ENCODE measurements at regions not wholly inside any gene's neighbourhood (a gene's known extent, or its start where the extent isn't known, plus 50 kb on each side); places are given as distances from the start of the nearest gene placed in this dataset.

DNA sequence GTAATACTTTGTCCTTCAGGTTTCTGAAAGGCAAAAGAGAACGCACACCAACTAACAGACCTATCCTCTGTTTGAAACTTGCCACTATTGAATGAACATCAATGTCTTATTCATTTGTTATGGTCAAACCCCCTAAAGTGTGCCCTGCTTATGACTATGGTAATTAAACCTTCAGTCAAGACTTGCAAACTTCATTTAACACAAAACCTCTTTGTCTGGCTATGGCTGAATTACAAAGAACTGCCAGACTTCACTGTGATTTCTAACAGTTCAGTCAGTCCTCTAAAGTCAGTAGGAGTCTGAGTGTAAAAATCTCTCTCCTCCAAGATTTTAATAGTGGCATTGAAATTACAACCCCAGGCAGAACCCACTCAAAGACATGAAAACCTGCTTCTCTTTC lies 702.5 kb upstream of the LRRN3 start:
- TF ChIP-seq, protein P1, sequence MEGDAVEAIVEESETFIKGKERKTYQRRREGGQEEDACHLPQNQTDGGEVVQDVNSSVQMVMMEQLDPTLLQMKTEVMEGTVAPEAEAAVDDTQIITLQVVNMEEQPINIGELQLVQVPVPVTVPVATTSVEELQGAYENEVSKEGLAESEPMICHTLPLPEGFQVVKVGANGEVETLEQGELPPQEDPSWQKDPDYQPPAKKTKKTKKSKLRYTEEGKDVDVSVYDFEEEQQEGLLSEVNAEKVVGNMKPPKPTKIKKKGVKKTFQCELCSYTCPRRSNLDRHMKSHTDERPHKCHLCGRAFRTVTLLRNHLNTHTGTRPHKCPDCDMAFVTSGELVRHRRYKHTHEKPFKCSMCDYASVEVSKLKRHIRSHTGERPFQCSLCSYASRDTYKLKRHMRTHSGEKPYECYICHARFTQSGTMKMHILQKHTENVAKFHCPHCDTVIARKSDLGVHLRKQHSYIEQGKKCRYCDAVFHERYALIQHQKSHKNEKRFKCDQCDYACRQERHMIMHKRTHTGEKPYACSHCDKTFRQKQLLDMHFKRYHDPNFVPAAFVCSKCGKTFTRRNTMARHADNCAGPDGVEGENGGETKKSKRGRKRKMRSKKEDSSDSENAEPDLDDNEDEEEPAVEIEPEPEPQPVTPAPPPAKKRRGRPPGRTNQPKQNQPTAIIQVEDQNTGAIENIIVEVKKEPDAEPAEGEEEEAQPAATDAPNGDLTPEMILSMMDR (IDR thresholded peaks at IDR 0.05): no peak
- Histone ChIP-seq H3K27ac (ENCODE audit: low read depth in 1 of 2, low read length in 2 of 2) (no peak overlapping the region), H2AFZ (ENCODE audit: insufficient read depth, low read depth, low read length, poor library complexity, severe bottlenecking) (no peak overlapping the region), H3K79me2 (ENCODE audit: insufficient read depth, low read length) (no peaks in the 10 kb centered on the region), H3K4me1 (ENCODE audit: control insufficient read depth in 1 of 2, insufficient read depth in 2 of 2, low read length in 2 of 2) (no peaks in the 10 kb centered on the region), H3K9me3 (replicated peaks in 1 of 2; ENCODE audit: control insufficient read depth in 1 of 2, insufficient read depth in 1 of 2, low read length in 2 of 2) (peaks cover 2 to 10% of the 10 kb centered on the region in 2 donors), H3K4me2 (replicated peaks; ENCODE audit: extremely low read depth, low read length, poor library complexity, severe bottlenecking) (no peak overlapping the region), H3K36me3 (replicated peaks in 1 of 2; ENCODE audit: control insufficient read depth in 1 of 2, insufficient read depth in 2 of 2, low read length in 2 of 2) (no peaks in the 10 kb centered on the region), H3K27me3 (ENCODE audit: control insufficient read depth in 2 of 2, insufficient read depth in 2 of 2, low read length in 2 of 2) (no peaks in the 10 kb centered on the region), H4K20me1 (ENCODE audit: insufficient read depth, low read length) (no peaks in the 10 kb centered on the region), H3K9ac (ENCODE audit: insufficient read depth, low read length, poor library complexity, severe bottlenecking) (no peak overlapping the region), H3K4me3 (replicated peaks in 1 of 3; ENCODE audit: low read depth in 2 of 3, low read length in 3 of 3) (no peak overlapping the region)
- Mint-ChIP-seq H3K27me3 (ENCODE audit: low read depth in 3 of 3) (peaks cover 0 to 2% (median 1%) of the 10 kb centered on the region in 3 donors), H3K27ac (no peak overlapping the region), H3K4me1 (no peaks in the 10 kb centered on the region), H3K9me3 (peaks cover 2 to 9% (median 3%) of the 10 kb centered on the region in 7 donors), H3K36me3 (no peaks in the 10 kb centered on the region), H3K4me3 (no peak overlapping the region)
- intact Hi-C loops (cut with micrococcal nuclease): no loop called here
- no peak for DNase-seq
- 86% methylated on average over 1 of the region's 1 CpG for WGBS (ENCODE audit: insufficient coverage)

DNA sequence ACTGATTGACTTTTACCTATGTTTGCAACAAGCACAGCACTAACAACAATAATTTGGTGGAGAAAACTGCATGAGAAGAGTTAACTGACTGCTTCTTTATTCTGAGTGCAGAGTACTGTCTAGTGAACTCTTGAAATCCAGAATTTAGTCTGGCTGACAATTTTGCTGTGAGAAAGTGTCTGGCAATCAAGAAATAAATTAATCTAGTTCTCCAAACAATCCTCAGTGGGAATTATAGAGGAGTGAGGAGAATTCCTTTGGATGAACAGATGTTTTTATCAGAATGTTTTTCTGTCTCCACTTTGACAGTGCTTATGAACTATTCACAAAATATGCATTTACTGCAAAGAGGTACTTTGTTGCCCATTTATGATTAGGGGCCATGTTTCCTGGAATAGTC lies 694.9 kb upstream of the LRRN3 start:
- no peaks in the 10 kb centered on the region for H3K27me3 ChIP-seq (ENCODE audit: control insufficient read depth in 2 of 2, insufficient read depth in 2 of 2, low read length in 2 of 2)
- H3K9me3 Mint-ChIP-seq: peaks cover 0 to 6% (median 2%) of the 10 kb centered on the region in 7 donors
- no peak overlapping the region for H3K4me3 Mint-ChIP-seq
- no peaks in the 10 kb centered on the region for H3K4me1 Mint-ChIP-seq
- H3K9ac ChIP-seq (ENCODE audit: insufficient read depth, low read length, poor library complexity, severe bottlenecking): no peak overlapping the region
- no peaks in the 10 kb centered on the region for H3K36me3 Mint-ChIP-seq
- no peak overlapping the region for H2AFZ ChIP-seq (ENCODE audit: insufficient read depth, low read depth, low read length, poor library complexity, severe bottlenecking)
- TF ChIP-seq, protein P1 (IDR thresholded peaks at IDR 0.05): no peak
- intact Hi-C loops (cut with micrococcal nuclease): no loop called here
- H3K79me2 ChIP-seq (ENCODE audit: insufficient read depth, low read length): no peaks in the 10 kb centered on the region
- H3K4me1 ChIP-seq (ENCODE audit: control insufficient read depth in 1 of 2, insufficient read depth in 2 of 2, low read length in 2 of 2): no peaks in the 10 kb centered on the region
- no peaks in the 10 kb centered on the region for H3K36me3 ChIP-seq (replicated peaks in 1 of 2; ENCODE audit: control insufficient read depth in 1 of 2, insufficient read depth in 2 of 2, low read length in 2 of 2)
- H3K27me3 Mint-ChIP-seq (ENCODE audit: low read depth in 3 of 3): no peaks in the 10 kb centered on the region
- no peak overlapping the region for H3K4me2 ChIP-seq (replicated peaks; ENCODE audit: extremely low read depth, low read length, poor library complexity, severe bottlenecking)
- no peak overlapping the region for H3K4me3 ChIP-seq (replicated peaks in 1 of 3; ENCODE audit: low read depth in 2 of 3, low read length in 3 of 3)
- no peaks in the 10 kb centered on the region for H3K9me3 ChIP-seq (replicated peaks in 1 of 2; ENCODE audit: control insufficient read depth in 1 of 2, insufficient read depth in 1 of 2, low read length in 2 of 2)
- DNase-seq: no peak
- no peaks in the 10 kb centered on the region for H4K20me1 ChIP-seq (ENCODE audit: insufficient read depth, low read length)
- no peak overlapping the region for H3K27ac Mint-ChIP-seq
- no peak overlapping the region for H3K27ac ChIP-seq (ENCODE audit: low read depth in 1 of 2, low read length in 2 of 2)
